WTC11 (cell line): ENCODE measurements at regions not wholly inside any gene's neighbourhood (a gene's known extent, or its start where the extent isn't known, plus 50 kb on each side); places are given as distances from the start of the nearest gene placed in this dataset.

Experiments
- ATAC-seq: fragments of 200-7000 bp; cut with Tn5 transposase; 2 replicates; pipeline ENCODE4 v1.10.0; 2021; ENCODE audit warnings: mild to moderate bottlenecking, moderate library complexity
- CTCF ChIA-PET: fragments of 300-600 bp; sonication (Branson Sonifier 250); formaldehyde crosslinking; loops from one replicate; lab custom pipeline; 2021; ENCODE audit warnings: antibody characterized with exemption; lab: Charles Lee
- POLR2A ChIA-PET: fragments of 350-600 bp; sonication (Branson Sonifier 250); formaldehyde crosslinking; loops from one replicate; lab custom pipeline; 2021; ENCODE audit warnings: antibody characterized with exemption; lab: Charles Lee
- DNase-seq: peaks from one replicate; pipeline ENCODE4 v3.0.0; 2021; ENCODE audit warnings: low spot score
- H3K27ac Mint-ChIP-seq: 2 replicates; pipeline ENCODE4 v1.8.0; 2021; ENCODE audit warnings: mixed read lengths
- H3K27me3 Mint-ChIP-seq: 2 replicates; pipeline ENCODE4 v1.8.0; 2021; ENCODE audit warnings: low read depth, mild to moderate bottlenecking, moderate library complexity, mixed read lengths
- H3K36me3 Mint-ChIP-seq: 2 replicates; pipeline ENCODE4 v1.8.0; 2021; ENCODE audit warnings: mixed read lengths
- H3K4me1 Mint-ChIP-seq: 2 replicates; pipeline ENCODE4 v1.8.0; 2022; ENCODE audit warnings: mixed read lengths
- H3K4me3 Mint-ChIP-seq: 2 replicates; pipeline ENCODE4 v1.8.0; 2021; ENCODE audit warnings: mild to moderate bottlenecking, moderate library complexity, mixed read lengths
- H3K9me3 Mint-ChIP-seq: 2 replicates; pipeline ENCODE4 v1.8.0; 2021; ENCODE audit warnings: mixed read lengths
- ARID4B ChIP-seq: sonication (generic); formaldehyde crosslinking; IDR thresholded peaks from 2 replicates; pipeline ENCODE4 v1.8.0; 2023; ENCODE audit warnings: missing genetic modification reagents, mild to moderate bottlenecking, borderline replicate concordance
- ATF2 ChIP-seq: sonication (generic); formaldehyde crosslinking; IDR thresholded peaks from 2 replicates; pipeline ENCODE4 v1.8.1; 2022; ENCODE audit warnings: low read depth, missing genetic modification reagents, borderline replicate concordance
- CTCF ChIP-seq: fragments of 200-600 bp; IDR thresholded peaks from 2 replicates; pipeline ENCODE4 v1.8.0; 2022; ENCODE audit warnings: antibody characterized with exemption
- E2F1 ChIP-seq: sonication (generic); formaldehyde crosslinking; IDR thresholded peaks from 2 replicates; pipeline ENCODE4 v1.8.0; 2022; ENCODE audit warnings: mild to moderate bottlenecking, missing genetic modification reagents
- ETV6 ChIP-seq: sonication (generic); formaldehyde crosslinking; IDR thresholded peaks from 2 replicates; pipeline ENCODE4 v1.8.1; 2022; ENCODE audit warnings: mild to moderate bottlenecking, missing genetic modification reagents
- FOXJ3 ChIP-seq: sonication (generic); formaldehyde crosslinking; IDR thresholded peaks from 2 replicates; pipeline ENCODE4 v1.9.0; 2021; ENCODE audit warnings: missing genetic modification reagents, mild to moderate bottlenecking, borderline replicate concordance
- FOXK1 ChIP-seq: sonication (generic); formaldehyde crosslinking; IDR thresholded peaks from 2 replicates; pipeline ENCODE4 v1.8.0; 2022; ENCODE audit warnings: mild to moderate bottlenecking, moderate library complexity, missing genetic modification reagents
- FOXP1 ChIP-seq: sonication (generic); formaldehyde crosslinking; IDR thresholded peaks from 2 replicates; pipeline ENCODE4 v1.8.0; 2022; ENCODE audit warnings: missing genetic modification reagents, mild to moderate bottlenecking, moderate library complexity, borderline replicate concordance
- GTF2I ChIP-seq: fragments of 250-450 bp; sonication (Bioruptor Pico); conservative IDR thresholded peaks from 2 replicates; pipeline ENCODE4 v1.4.0; 2021; ENCODE audit warnings: mild to moderate bottlenecking
- IRF2 ChIP-seq: sonication (generic); formaldehyde crosslinking; IDR thresholded peaks from 2 replicates; pipeline ENCODE4 v1.8.0; 2022; ENCODE audit warnings: low read depth, missing genetic modification reagents, borderline replicate concordance
- NFYB ChIP-seq: sonication (generic); formaldehyde crosslinking; conservative IDR thresholded peaks from 2 replicates; pipeline ENCODE4 v1.8.0; 2022; ENCODE audit warnings: low read depth, missing genetic modification reagents
- PREB ChIP-seq: sonication (generic); formaldehyde crosslinking; IDR thresholded peaks from 2 replicates; pipeline ENCODE4 v1.8.1; 2022; ENCODE audit warnings: mild to moderate bottlenecking, missing genetic modification reagents, moderate library complexity, borderline replicate concordance
- ZBTB21 ChIP-seq: sonication (generic); formaldehyde crosslinking; IDR thresholded peaks from 2 replicates; pipeline ENCODE4 v1.8.1; 2023; ENCODE audit warnings: mild to moderate bottlenecking, missing genetic modification reagents, borderline replicate concordance
- ZNF121 ChIP-seq: sonication (generic); formaldehyde crosslinking; IDR thresholded peaks from 2 replicates; pipeline ENCODE4 v1.8.0; 2023; ENCODE audit warnings: missing genetic modification reagents
- ZNF396 ChIP-seq: fragments of 250-450 bp; sonication (Bioruptor Pico); IDR thresholded peaks from 2 replicates; pipeline ENCODE4 v1.8.0; 2021; ENCODE audit warnings: mild to moderate bottlenecking, moderate library complexity, borderline replicate concordance
- TF ChIP-seq, protein P1 (sequence below): sonication (generic); formaldehyde crosslinking; IDR thresholded peaks from 2 replicates; pipeline ENCODE4 v1.8.1; 2022; ENCODE audit warnings: mild to moderate bottlenecking, moderate library complexity, missing genetic modification reagents
- TF ChIP-seq, protein P2 (sequence below): sonication (generic); formaldehyde crosslinking; IDR thresholded peaks from 2 replicates; pipeline ENCODE4 v1.8.0; 2022; ENCODE audit warnings: mild to moderate bottlenecking, missing genetic modification reagents
- TF ChIP-seq, protein P3 (sequence below): fragments of 250-450 bp; sonication (Bioruptor Pico); IDR thresholded peaks from 2 replicates; pipeline ENCODE4 v1.9.0; 2021; ENCODE audit warnings: mild to moderate bottlenecking
- TF ChIP-seq, protein P4 (sequence below): fragments of 250-450 bp; sonication (Bioruptor Pico); IDR thresholded peaks from 2 replicates; pipeline ENCODE4 v1.9.0; 2021; ENCODE audit warnings: mild to moderate bottlenecking
- TF ChIP-seq, protein P5 (sequence below): fragments of 250-450 bp; sonication (Bioruptor Pico); IDR thresholded peaks from 2 replicates; pipeline ENCODE4 v1.9.0; 2021; ENCODE audit warnings: moderate library complexity, mild to moderate bottlenecking, inconsistent platforms, borderline replicate concordance

GRCh38 chr18:29436459-29436858, 1259.5 kb upstream of the CDH2 start:
- H3K9me3 Mint-ChIP-seq: peaks cover 21% of the 10 kb centered on the region
- no peak overlapping the region for H3K27ac Mint-ChIP-seq
- H3K27me3 Mint-ChIP-seq: no peaks in the 10 kb centered on the region
- no peak for DNase-seq
- peaks cover 10% of the 10 kb centered on the region for H3K36me3 Mint-ChIP-seq
- TF ChIP-seq, protein P1, sequence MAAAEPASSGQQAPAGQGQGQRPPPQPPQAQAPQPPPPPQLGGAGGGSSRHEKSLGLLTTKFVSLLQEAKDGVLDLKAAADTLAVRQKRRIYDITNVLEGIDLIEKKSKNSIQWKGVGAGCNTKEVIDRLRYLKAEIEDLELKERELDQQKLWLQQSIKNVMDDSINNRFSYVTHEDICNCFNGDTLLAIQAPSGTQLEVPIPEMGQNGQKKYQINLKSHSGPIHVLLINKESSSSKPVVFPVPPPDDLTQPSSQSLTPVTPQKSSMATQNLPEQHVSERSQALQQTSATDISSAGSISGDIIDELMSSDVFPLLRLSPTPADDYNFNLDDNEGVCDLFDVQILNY: no peak
- TF ChIP-seq E2F1 (no peak), ARID4B (CRISPR knock-in tag) (no peak), ETV6 (CRISPR knock-in tag) (no peak), GTF2I (CRISPR knock-in tag) (no peak), NFYB (CRISPR knock-in tag) (no peak), ZNF121 (no peak), FOXP1 (no peak), IRF2 (CRISPR knock-in tag) (no peak), FOXK1 (no peak), FOXJ3 (CRISPR knock-in tag) (no peak), ZNF396 (CRISPR knock-in tag) (no peak), PREB (CRISPR knock-in tag) (no peak), ZBTB21 (CRISPR knock-in tag) (no peak), CTCF (no peak), ATF2 (no peak)
- TF ChIP-seq, protein P2, sequence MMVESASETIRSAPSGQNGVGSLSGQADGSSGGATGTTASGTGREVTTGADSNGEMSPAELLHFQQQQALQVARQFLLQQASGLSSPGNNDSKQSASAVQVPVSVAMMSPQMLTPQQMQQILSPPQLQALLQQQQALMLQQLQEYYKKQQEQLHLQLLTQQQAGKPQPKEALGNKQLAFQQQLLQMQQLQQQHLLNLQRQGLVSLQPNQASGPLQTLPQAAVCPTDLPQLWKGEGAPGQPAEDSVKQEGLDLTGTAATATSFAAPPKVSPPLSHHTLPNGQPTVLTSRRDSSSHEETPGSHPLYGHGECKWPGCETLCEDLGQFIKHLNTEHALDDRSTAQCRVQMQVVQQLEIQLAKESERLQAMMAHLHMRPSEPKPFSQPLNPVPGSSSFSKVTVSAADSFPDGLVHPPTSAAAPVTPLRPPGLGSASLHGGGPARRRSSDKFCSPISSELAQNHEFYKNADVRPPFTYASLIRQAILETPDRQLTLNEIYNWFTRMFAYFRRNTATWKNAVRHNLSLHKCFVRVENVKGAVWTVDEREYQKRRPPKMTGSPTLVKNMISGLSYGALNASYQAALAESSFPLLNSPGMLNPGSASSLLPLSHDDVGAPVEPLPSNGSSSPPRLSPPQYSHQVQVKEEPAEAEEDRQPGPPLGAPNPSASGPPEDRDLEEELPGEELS (CRISPR knock-in tag): no peak
- TF ChIP-seq, protein P3, sequence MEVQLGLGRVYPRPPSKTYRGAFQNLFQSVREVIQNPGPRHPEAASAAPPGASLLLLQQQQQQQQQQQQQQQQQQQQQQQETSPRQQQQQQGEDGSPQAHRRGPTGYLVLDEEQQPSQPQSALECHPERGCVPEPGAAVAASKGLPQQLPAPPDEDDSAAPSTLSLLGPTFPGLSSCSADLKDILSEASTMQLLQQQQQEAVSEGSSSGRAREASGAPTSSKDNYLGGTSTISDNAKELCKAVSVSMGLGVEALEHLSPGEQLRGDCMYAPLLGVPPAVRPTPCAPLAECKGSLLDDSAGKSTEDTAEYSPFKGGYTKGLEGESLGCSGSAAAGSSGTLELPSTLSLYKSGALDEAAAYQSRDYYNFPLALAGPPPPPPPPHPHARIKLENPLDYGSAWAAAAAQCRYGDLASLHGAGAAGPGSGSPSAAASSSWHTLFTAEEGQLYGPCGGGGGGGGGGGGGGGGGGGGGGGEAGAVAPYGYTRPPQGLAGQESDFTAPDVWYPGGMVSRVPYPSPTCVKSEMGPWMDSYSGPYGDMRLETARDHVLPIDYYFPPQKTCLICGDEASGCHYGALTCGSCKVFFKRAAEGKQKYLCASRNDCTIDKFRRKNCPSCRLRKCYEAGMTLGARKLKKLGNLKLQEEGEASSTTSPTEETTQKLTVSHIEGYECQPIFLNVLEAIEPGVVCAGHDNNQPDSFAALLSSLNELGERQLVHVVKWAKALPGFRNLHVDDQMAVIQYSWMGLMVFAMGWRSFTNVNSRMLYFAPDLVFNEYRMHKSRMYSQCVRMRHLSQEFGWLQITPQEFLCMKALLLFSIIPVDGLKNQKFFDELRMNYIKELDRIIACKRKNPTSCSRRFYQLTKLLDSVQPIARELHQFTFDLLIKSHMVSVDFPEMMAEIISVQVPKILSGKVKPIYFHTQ (CRISPR knock-in tag): no peak
- TF ChIP-seq, protein P4, sequence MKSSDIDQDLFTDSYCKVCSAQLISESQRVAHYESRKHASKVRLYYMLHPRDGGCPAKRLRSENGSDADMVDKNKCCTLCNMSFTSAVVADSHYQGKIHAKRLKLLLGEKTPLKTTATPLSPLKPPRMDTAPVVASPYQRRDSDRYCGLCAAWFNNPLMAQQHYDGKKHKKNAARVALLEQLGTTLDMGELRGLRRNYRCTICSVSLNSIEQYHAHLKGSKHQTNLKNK (CRISPR knock-in tag): no peak
- TF ChIP-seq, protein P5, sequence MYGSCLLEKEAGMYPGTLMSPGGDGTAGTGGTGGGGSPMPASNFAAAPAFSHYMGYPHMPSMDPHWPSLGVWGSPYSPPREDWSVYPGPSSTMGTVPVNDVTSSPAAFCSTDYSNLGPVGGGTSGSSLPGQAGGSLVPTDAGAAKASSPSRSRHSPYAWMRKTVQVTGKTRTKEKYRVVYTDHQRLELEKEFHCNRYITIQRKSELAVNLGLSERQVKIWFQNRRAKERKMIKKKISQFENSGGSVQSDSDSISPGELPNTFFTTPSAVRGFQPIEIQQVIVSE: no peak
- TF ChIP-seq, all 79 proteins: peak for 0
- peaks cover 3% of the 10 kb centered on the region for H3K4me1 Mint-ChIP-seq
- CTCF ChIA-PET: no interaction called here
- ATAC-seq: no peak
- H3K4me3 Mint-ChIP-seq: no peak overlapping the region
- POLR2A ChIA-PET: no interaction called here
